ENCODE measurements at regions not wholly inside any gene's neighbourhood (a gene's known extent, or its start where the extent isn't known, plus 50 kb on each side); places are given as distances from the start of the nearest gene placed in this dataset.

GRCh38 chr1:90826834-90827233, 109.7 kb upstream of the BARHL2 start:
- no peaks in the 10 kb centered on the region for H3K9me3 ChIP-seq
- H3K4me3 ChIP-seq = no peak overlapping the region
- H3K27ac ChIP-seq = no peak overlapping the region
- H3K4me1 ChIP-seq = no peaks in the 10 kb centered on the region
- no peak for TF ChIP-seq POLR2AphosphoS5 (IDR thresholded peaks at IDR 0.05)
- TF ChIP-seq CTCF (IDR thresholded peaks at IDR 0.05) = no peak
- TF ChIP-seq EP300 (IDR thresholded peaks at IDR 0.05) = no peak
- no peak for TF ChIP-seq POLR2A (IDR thresholded peaks at IDR 0.05)
- no peaks in the 10 kb centered on the region for H3K36me3 ChIP-seq
- WGBS, 2 donors (ENCODE audit: low coverage in 1 of 2) = 40 to 43% methylated on average over 1 of the region's 1 CpG
- H3K27me3 ChIP-seq = peaks cover 17% of the 10 kb centered on the region
- ATAC-seq = no peak

GRCh38 chr1:90826024-90826423, 108.9 kb upstream of the BARHL2 start:
- 70 to 77% methylated on average over 13 of the region's 13 CpGs for WGBS, 2 donors (ENCODE audit: low coverage in 1 of 2)
- H3K4me1 ChIP-seq = no peaks in the 10 kb centered on the region

GRCh38 chr1:90824551-90824950, 107.4 kb upstream of the BARHL2 start:
- TF ChIP-seq EP300 (IDR thresholded peaks at IDR 0.05) (no peak), CTCF (IDR thresholded peaks at IDR 0.05) (no peak), POLR2A (IDR thresholded peaks at IDR 0.05) (no peak), POLR2AphosphoS5 (IDR thresholded peaks at IDR 0.05) (no peak)
- H3K9me3 ChIP-seq = no peaks in the 10 kb centered on the region
- H3K4me1 ChIP-seq = no peaks in the 10 kb centered on the region
- 77 to 79% methylated on average over 3 of the region's 3 CpGs for WGBS, 2 donors (ENCODE audit: low coverage in 1 of 2)
- no peak for ATAC-seq
- no peaks in the 10 kb centered on the region for H3K27me3 ChIP-seq
- no peak overlapping the region for H3K27ac ChIP-seq
- no peaks in the 10 kb centered on the region for H3K36me3 ChIP-seq
- no peak overlapping the region for H3K4me3 ChIP-seq

More at GRCh38 chr1:90826024-90826423, 108.9 kb upstream of the BARHL2 start:
- Histone ChIP-seq H3K27ac (no peak overlapping the region), H3K27me3 (peaks cover 9% of the 10 kb centered on the region), H3K9me3 (no peaks in the 10 kb centered on the region), H3K4me3 (no peak overlapping the region), H3K36me3 (no peaks in the 10 kb centered on the region)
- TF ChIP-seq CTCF (IDR thresholded peaks at IDR 0.05) (no peak), EP300 (IDR thresholded peaks at IDR 0.05) (no peak), POLR2A (IDR thresholded peaks at IDR 0.05) (no peak), POLR2AphosphoS5 (IDR thresholded peaks at IDR 0.05) (no peak)
- ATAC-seq = no peak

- 82 to 88% methylated on average over 3 of the region's 3 CpGs for whole genome bisulfite sequencing, 2 donors (ENCODE audit: low coverage in 1 of 2)
- no peaks in the 10 kb centered on the region for H3K4me1 ChIP-seq
Measured at GRCh38 chr1:90823686-90824085, 106.6 kb upstream of the BARHL2 start.

More at GRCh38 chr1:90823686-90824085, 106.6 kb upstream of the BARHL2 start:
- Histone ChIP-seq H3K27ac (no peak overlapping the region), H3K27me3 (no peaks in the 10 kb centered on the region), H3K4me3 (no peak overlapping the region), H3K36me3 (no peaks in the 10 kb centered on the region), H3K9me3 (no peaks in the 10 kb centered on the region)
- no peak for TF ChIP-seq EP300 (IDR thresholded peaks at IDR 0.05)
- TF ChIP-seq CTCF (IDR thresholded peaks at IDR 0.05) = no peak
- TF ChIP-seq POLR2AphosphoS5 (IDR thresholded peaks at IDR 0.05) = no peak
- TF ChIP-seq POLR2A (IDR thresholded peaks at IDR 0.05) = no peak
- no peak for ATAC-seq
